ENCODE measurements at regions not wholly inside any gene's neighbourhood (a gene's known extent, or its start where the extent isn't known, plus 50 kb on each side); places are given as distances from the start of the nearest gene placed in this dataset.

DNA sequence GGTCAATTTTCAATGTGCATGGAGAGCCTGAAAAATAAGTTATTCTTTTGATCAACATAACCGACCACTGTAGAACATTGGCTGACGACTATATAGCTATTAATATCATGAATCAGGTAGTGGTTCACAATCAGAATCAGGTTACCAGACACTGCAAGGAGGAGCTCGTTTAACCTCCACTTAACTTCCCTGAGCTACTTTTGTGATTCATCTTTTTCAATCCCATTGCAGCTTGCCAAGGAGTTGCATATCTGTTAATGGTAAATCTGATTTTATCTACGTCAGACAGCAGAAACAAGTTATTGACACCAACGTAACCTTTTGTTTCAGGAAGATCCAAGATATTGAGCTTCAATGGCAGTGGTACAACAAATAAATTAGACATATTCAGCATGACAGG is 2263.8 kb upstream of the ACO1 start:
- no peaks in the 10 kb centered on the region for H3F3A ChIP-seq (ENCODE audit: low read depth)
- H3K9ac ChIP-seq (ENCODE audit: low read depth, low read length, poor library complexity, severe bottlenecking) = no peak overlapping the region
- H3K4me2 ChIP-seq (ENCODE audit: low read depth, low read length, poor library complexity, severe bottlenecking) = no peak overlapping the region

DNA sequence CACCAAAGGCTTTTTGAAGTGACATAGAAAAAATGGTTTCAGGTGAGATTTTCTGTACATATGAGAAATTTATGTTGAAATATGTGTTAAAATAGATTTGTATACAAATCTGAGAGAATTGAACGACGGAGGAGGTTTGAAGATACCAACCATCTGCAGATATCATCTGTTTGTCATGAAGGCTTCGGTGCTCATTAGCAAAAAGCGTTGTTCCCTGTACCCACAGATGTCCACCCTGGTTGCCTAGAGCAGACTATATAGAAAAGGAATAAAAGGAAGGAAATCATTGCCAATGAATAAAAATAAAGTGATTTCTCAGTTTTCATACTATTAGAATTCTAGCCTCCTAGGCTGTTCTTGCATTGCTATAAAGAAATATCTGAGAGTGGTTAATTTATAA is 2262.8 kb upstream of the ACO1 start:
- Histone ChIP-seq H3K27me3 (ENCODE audit: insufficient read depth, low read length, poor library complexity, severe bottlenecking) (no peaks in the 10 kb centered on the region), H2AFZ (ENCODE audit: low read length) (no peak overlapping the region), H3K4me3 (ENCODE audit: low read length, poor library complexity, severe bottlenecking) (no peak overlapping the region), H3F3A (ENCODE audit: low read depth) (no peaks in the 10 kb centered on the region), H3K4me2 (ENCODE audit: low read depth, low read length, poor library complexity, severe bottlenecking) (no peak overlapping the region), H3K4me1 (ENCODE audit: insufficient read depth, low read length, poor library complexity, severe bottlenecking) (no peaks in the 10 kb centered on the region), H3K79me2 (ENCODE audit: insufficient read depth, low read length) (no peaks in the 10 kb centered on the region), H3K9ac (ENCODE audit: low read depth, low read length, poor library complexity, severe bottlenecking) (no peak overlapping the region), H3K9me3 (ENCODE audit: insufficient read depth, low read depth, low read length) (no peaks in the 10 kb centered on the region), H4K20me1 (ENCODE audit: insufficient read depth, low read length, poor library complexity, severe bottlenecking) (no peaks in the 10 kb centered on the region), H3K9me2 (replicated peaks; ENCODE audit: low read depth, low read length) (0 out of 2 replicates have a peak, but pooled peaks cover 3% of the 10 kb centered on the region), H3K36me3 (ENCODE audit: insufficient read depth, low read length) (no peaks in the 10 kb centered on the region)
- TF ChIP-seq, protein P1, sequence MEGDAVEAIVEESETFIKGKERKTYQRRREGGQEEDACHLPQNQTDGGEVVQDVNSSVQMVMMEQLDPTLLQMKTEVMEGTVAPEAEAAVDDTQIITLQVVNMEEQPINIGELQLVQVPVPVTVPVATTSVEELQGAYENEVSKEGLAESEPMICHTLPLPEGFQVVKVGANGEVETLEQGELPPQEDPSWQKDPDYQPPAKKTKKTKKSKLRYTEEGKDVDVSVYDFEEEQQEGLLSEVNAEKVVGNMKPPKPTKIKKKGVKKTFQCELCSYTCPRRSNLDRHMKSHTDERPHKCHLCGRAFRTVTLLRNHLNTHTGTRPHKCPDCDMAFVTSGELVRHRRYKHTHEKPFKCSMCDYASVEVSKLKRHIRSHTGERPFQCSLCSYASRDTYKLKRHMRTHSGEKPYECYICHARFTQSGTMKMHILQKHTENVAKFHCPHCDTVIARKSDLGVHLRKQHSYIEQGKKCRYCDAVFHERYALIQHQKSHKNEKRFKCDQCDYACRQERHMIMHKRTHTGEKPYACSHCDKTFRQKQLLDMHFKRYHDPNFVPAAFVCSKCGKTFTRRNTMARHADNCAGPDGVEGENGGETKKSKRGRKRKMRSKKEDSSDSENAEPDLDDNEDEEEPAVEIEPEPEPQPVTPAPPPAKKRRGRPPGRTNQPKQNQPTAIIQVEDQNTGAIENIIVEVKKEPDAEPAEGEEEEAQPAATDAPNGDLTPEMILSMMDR (conservative IDR thresholded peaks at IDR 0.05; ENCODE audit: low read length) = no peak
- no peak for TF ChIP-seq EZH2phosphoT487 (IDR thresholded peaks at IDR 0.05; ENCODE audit: borderline replicate concordance)

More for the DNA sequence above, 2263.8 kb upstream of the ACO1 start:
- no peak overlapping the region for H2AFZ ChIP-seq (ENCODE audit: low read length)
- no peak overlapping the region for H3K4me3 ChIP-seq (ENCODE audit: low read length, poor library complexity, severe bottlenecking)
- H3K9me2 ChIP-seq (replicated peaks; ENCODE audit: low read depth, low read length) = 0 out of 2 replicates have a peak, but pooled peaks cover 3% of the 10 kb centered on the region
- H3K4me1 ChIP-seq (ENCODE audit: insufficient read depth, low read length, poor library complexity, severe bottlenecking) = no peaks in the 10 kb centered on the region
- H3K27me3 ChIP-seq (ENCODE audit: insufficient read depth, low read length, poor library complexity, severe bottlenecking) = no peaks in the 10 kb centered on the region
- H3K36me3 ChIP-seq (ENCODE audit: insufficient read depth, low read length) = no peaks in the 10 kb centered on the region
- H3K79me2 ChIP-seq (ENCODE audit: insufficient read depth, low read length) = no peaks in the 10 kb centered on the region
- no peaks in the 10 kb centered on the region for H4K20me1 ChIP-seq (ENCODE audit: insufficient read depth, low read length, poor library complexity, severe bottlenecking)
- H3K9me3 ChIP-seq (ENCODE audit: insufficient read depth, low read depth, low read length) = no peaks in the 10 kb centered on the region
- TF ChIP-seq, protein P1 (conservative IDR thresholded peaks at IDR 0.05; ENCODE audit: low read length) = no peak

DNA sequence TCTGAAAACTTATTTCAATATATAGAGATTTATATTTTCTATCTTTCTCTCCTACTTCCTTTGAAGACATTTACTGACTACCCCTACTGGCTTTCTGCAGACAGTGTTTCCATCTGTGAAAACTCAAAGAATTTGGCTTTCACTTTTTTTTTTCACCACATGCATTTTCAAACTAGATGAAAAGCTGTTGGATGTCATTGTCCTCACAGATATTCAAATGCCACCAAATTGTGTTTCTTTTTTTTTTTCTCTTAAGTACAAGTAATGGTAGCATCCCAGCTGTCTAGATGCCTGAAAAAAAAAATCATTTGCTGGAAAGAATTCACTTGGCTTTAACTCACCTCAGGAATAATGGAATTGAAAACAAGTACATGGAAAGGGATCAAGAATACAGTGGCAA is 2258.6 kb upstream of the ACO1 start:
- Histone ChIP-seq H4K20me1 (ENCODE audit: insufficient read depth, low read length, poor library complexity, severe bottlenecking) (no peaks in the 10 kb centered on the region), H3K4me3 (ENCODE audit: low read length, poor library complexity, severe bottlenecking) (no peak overlapping the region), H3K9ac (ENCODE audit: low read depth, low read length, poor library complexity, severe bottlenecking) (no peak overlapping the region), H3K9me2 (replicated peaks; ENCODE audit: low read depth, low read length) (no peaks in the 10 kb centered on the region), H3K9me3 (ENCODE audit: insufficient read depth, low read depth, low read length) (no peaks in the 10 kb centered on the region), H3K4me2 (ENCODE audit: low read depth, low read length, poor library complexity, severe bottlenecking) (no peak overlapping the region), H3K79me2 (ENCODE audit: insufficient read depth, low read length) (no peaks in the 10 kb centered on the region), H2AFZ (ENCODE audit: low read length) (no peak overlapping the region), H3K4me1 (ENCODE audit: insufficient read depth, low read length, poor library complexity, severe bottlenecking) (no peaks in the 10 kb centered on the region), H3K27me3 (ENCODE audit: insufficient read depth, low read length, poor library complexity, severe bottlenecking) (no peaks in the 10 kb centered on the region), H3F3A (ENCODE audit: low read depth) (no peaks in the 10 kb centered on the region), H3K36me3 (ENCODE audit: insufficient read depth, low read length) (no peaks in the 10 kb centered on the region)
- no peak for TF ChIP-seq EZH2phosphoT487 (IDR thresholded peaks at IDR 0.05; ENCODE audit: borderline replicate concordance)
- TF ChIP-seq, protein P1 (conservative IDR thresholded peaks at IDR 0.05; ENCODE audit: low read length) = no peak

All from Loucy (cell line).